HG02571 (cell line): ENCODE measurements at regions not wholly inside any gene's neighbourhood (a gene's known extent, or its start where the extent isn't known, plus 50 kb on each side); places are given as distances from the start of the nearest gene placed in this dataset.
"Not testable (repeated sequence)": the region's sequence is repeated elsewhere in the genome, so short reads cannot be mapped to it uniquely, and the experiment has no call there.

ENCODE experiments used
- ATAC-seq: cut with Tn5 transposase; IDR thresholded peaks from one replicate; pipeline ENCODE4 v1.9.1; 2021; ENCODE audit warnings: mild to moderate bottlenecking, moderate library complexity; ENCODE audit not compliant: unreplicated experiment

GRCh38 chr19:28318469-28319179, 894.3 kb downstream of the UQCRFS1 start:
- ATAC-seq = no peak

GRCh38 chr19:28316464-28316863, 896.5 kb downstream of the UQCRFS1 start:
- ATAC-seq = no peak

GRCh38 chr19:28314756-28315155, 898.2 kb downstream of the UQCRFS1 start:
- ATAC-seq = no peak

- no peak for ATAC-seq
Measured at GRCh38 chr19:28314287-28314686, 898.7 kb downstream of the UQCRFS1 start.

GRCh38 chr19:28313633-28314032, 899.3 kb downstream of the UQCRFS1 start:
- no peak for ATAC-seq

- no peak for ATAC-seq
Measured at GRCh38 chr19:28312269-28312668, 900.7 kb downstream of the UQCRFS1 start.

- not testable (repeated sequence) for ATAC-seq
Measured at GRCh38 chr19:28310829-28311228, 902.1 kb downstream of the UQCRFS1 start.

- no peak for ATAC-seq
Measured at GRCh38 chr19:28309070-28309469, 903.9 kb downstream of the UQCRFS1 start.

- no peak for ATAC-seq
Measured at GRCh38 chr19:28307963-28308362, 905.0 kb downstream of the UQCRFS1 start.

GRCh38 chr19:28307487-28307886, 905.5 kb downstream of the UQCRFS1 start:
- no peak for ATAC-seq

GRCh38 chr19:28305513-28305912, 907.4 kb downstream of the UQCRFS1 start:
- ATAC-seq = no peak

GRCh38 chr19:28303502-28303901, 909.4 kb downstream of the UQCRFS1 start:
- no peak for ATAC-seq

- ATAC-seq = no peak
Measured at GRCh38 chr19:28301961-28302360, 911.0 kb downstream of the UQCRFS1 start.

- no peak for ATAC-seq
Measured at GRCh38 chr19:28301463-28301862, 911.5 kb downstream of the UQCRFS1 start.

- ATAC-seq = no peak
Measured at GRCh38 chr19:28299649-28300048, 913.3 kb downstream of the UQCRFS1 start.

GRCh38 chr19:28297586-28298157, 915.3 kb downstream of the UQCRFS1 start:
- ATAC-seq = no peak

GRCh38 chr19:28297036-28297435, 915.9 kb downstream of the UQCRFS1 start:
- no peak for ATAC-seq

- ATAC-seq = no peak
Measured at GRCh38 chr19:28296506-28296905, 916.4 kb downstream of the UQCRFS1 start.

GRCh38 chr19:28294975-28295374, 918.0 kb downstream of the UQCRFS1 start:
- ATAC-seq = not testable (repeated sequence)

- no peak for ATAC-seq
Measured at GRCh38 chr19:28294395-28294794, 918.6 kb downstream of the UQCRFS1 start.

GRCh38 chr19:28293685-28294084, 919.3 kb downstream of the UQCRFS1 start:
- ATAC-seq = no peak

- no peak for ATAC-seq
Measured at GRCh38 chr19:28292822-28293500, 920.0 kb downstream of the UQCRFS1 start.
